ENCODE measurements at regions not wholly inside any gene's neighbourhood (a gene's known extent, or its start where the extent isn't known, plus 50 kb on each side); places are given as distances from the start of the nearest gene placed in this dataset.
"Not testable (repeated sequence)": the region's sequence is repeated elsewhere in the genome, so short reads cannot be mapped to it uniquely, and the experiment has no call there.

- not testable (repeated sequence) for DNase-seq (ENCODE audit: low read depth, low spot score); H3K4me3 ChIP-seq (ENCODE audit: low read length)
Observed at GRCh38 chr3:125903780-125904455, 65.1 kb upstream of the ROPN1B start.

GRCh38 chr3:125907279-125907678, 61.7 kb upstream of the ROPN1B start:
- not testable (repeated sequence) for DNase-seq (ENCODE audit: low read depth, low spot score); H3K4me3 ChIP-seq (ENCODE audit: low read length)

GRCh38 chr3:125910851-125911250, 58.1 kb upstream of the ROPN1B start:
- H3K4me3 ChIP-seq (ENCODE audit: low read length); DNase-seq (ENCODE audit: low read depth, low spot score): not testable (repeated sequence)

- H3K4me3 ChIP-seq (ENCODE audit: low read length), result peak overlapping the region; percentile 51
- DNase-seq (ENCODE audit: low read depth, low spot score), result not testable (repeated sequence)
Observed at GRCh38 chr3:125914608-125915436, 54.2 kb upstream of the ROPN1B start.

- H3K4me3 ChIP-seq (ENCODE audit: low read length), result peak overlapping the region; percentile 51
- not testable (repeated sequence) for DNase-seq (ENCODE audit: low read depth, low spot score)
Observed at GRCh38 chr3:125915437-125915787, 53.6 kb upstream of the ROPN1B start.

GRCh38 chr3:125915792-125916375, 53.1 kb upstream of the ROPN1B start:
- H3K4me3 ChIP-seq (ENCODE audit: low read length), result peak overlapping the region; percentile 51
- DNase-seq (ENCODE audit: low read depth, low spot score), result peak; percentile 93

- DNase-seq (ENCODE audit: low read depth, low spot score), result peak; percentile 85
- H3K4me3 ChIP-seq (ENCODE audit: low read length), result peak overlapping the region; percentile 73
Observed at GRCh38 chr3:125916376-125916978, 52.5 kb upstream of the ROPN1B start.

GRCh38 chr3:125917020-125917549, 51.9 kb upstream of the ROPN1B start:
- H3K4me3 ChIP-seq (ENCODE audit: low read length), result peak overlapping the region; percentile 73
- peak; percentile 57 for DNase-seq (ENCODE audit: low read depth, low spot score)

GRCh38 chr3:125918024-125918423, 51.0 kb upstream of the ROPN1B start:
- DNase-seq (ENCODE audit: low read depth, low spot score); H3K4me3 ChIP-seq (ENCODE audit: low read length): not testable (repeated sequence)

GRCh38 chr3:125918451-125918850, 50.5 kb upstream of the ROPN1B start:
- not testable (repeated sequence) for DNase-seq (ENCODE audit: low read depth, low spot score); H3K4me3 ChIP-seq (ENCODE audit: low read length)

GRCh38 chr3:125918866-125919265, 50.1 kb upstream of the ROPN1B start:
- H3K4me3 ChIP-seq (ENCODE audit: low read length), result not testable (repeated sequence)

More at GRCh38 chr3:125918866-125919265, 50.1 kb upstream of the ROPN1B start:
- not testable (repeated sequence) for DNase-seq (ENCODE audit: low read depth, low spot score)
